ENCODE measurements at regions not wholly inside any gene's neighbourhood (a gene's known extent, or its start where the extent isn't known, plus 50 kb on each side); places are given as distances from the start of the nearest gene placed in this dataset.

DNA sequence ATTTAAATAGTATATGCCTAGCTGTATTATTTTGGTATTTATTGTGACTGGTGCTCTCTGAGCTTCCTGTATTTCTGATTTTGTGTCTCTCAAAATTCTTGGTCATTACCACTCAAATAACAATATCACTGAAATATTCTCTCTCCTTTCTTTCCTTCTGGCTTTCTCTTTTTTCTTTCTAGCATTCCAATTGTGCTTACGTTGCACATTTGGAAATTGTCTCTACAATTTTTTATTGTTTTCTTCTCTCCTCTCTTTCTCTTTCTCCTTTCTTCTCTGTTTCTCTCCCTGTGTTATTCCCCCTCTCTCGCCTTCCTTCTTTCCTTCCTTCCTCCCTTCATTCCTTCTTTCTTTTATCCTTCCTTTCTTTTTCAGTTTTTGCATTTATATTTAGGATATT lies 89.6 kb upstream of the MCTP2 start:
- Histone ChIP-seq H4K20me1 (ENCODE audit: insufficient read depth, low read depth, low read length) (no peaks in the 10 kb centered on the region), H3K9me2 (replicated peaks; ENCODE audit: insufficient read depth, low read length) (no peaks in the 10 kb centered on the region)

GRCh38 chr15:94135486-94136147 lies 95.7 kb upstream of the MCTP2 start:
- Histone ChIP-seq H3K79me2 (ENCODE audit: low read length) (no peaks in the 10 kb centered on the region), H3K9me2 (replicated peaks; ENCODE audit: insufficient read depth, low read length) (no peaks in the 10 kb centered on the region), H3K9me3 (ENCODE audit: low read length) (no peaks in the 10 kb centered on the region), H3K4me2 (ENCODE audit: low read depth, low read length, poor library complexity, severe bottlenecking) (no peak overlapping the region), H3K27ac (ENCODE audit: low read length) (no peak overlapping the region), H2AFZ (ENCODE audit: low read length) (no peak overlapping the region), H4K20me1 (ENCODE audit: insufficient read depth, low read depth, low read length) (no peaks in the 10 kb centered on the region), H3K4me1 (ENCODE audit: low read length) (no peaks in the 10 kb centered on the region), H3K4me3 (ENCODE audit: low read length) (no peak overlapping the region), H3K27me3 (ENCODE audit: low read length) (no peaks in the 10 kb centered on the region), H3K9ac (ENCODE audit: low read length) (no peak overlapping the region), H3K36me3 (ENCODE audit: insufficient read depth, low read length) (no peaks in the 10 kb centered on the region)
- DNase-seq, result no peak

More for the DNA sequence above, 89.6 kb upstream of the MCTP2 start:
- H2AFZ ChIP-seq (ENCODE audit: low read length), result no peak overlapping the region
- H3K9ac ChIP-seq (ENCODE audit: low read length), result no peak overlapping the region
- no peaks in the 10 kb centered on the region for H3K9me3 ChIP-seq (ENCODE audit: low read length)
- H3K27me3 ChIP-seq (ENCODE audit: low read length), result no peaks in the 10 kb centered on the region
- no peaks in the 10 kb centered on the region for H3K36me3 ChIP-seq (ENCODE audit: insufficient read depth, low read length)
- no peak overlapping the region for H3K4me3 ChIP-seq (ENCODE audit: low read length)
- no peak for DNase-seq
- no peak overlapping the region for H3K27ac ChIP-seq (ENCODE audit: low read length)
- peaks cover 4% of the 10 kb centered on the region; the same call in 1 of the 2 replicates for H3K4me1 ChIP-seq (ENCODE audit: low read length)
- H3K79me2 ChIP-seq (ENCODE audit: low read length), result no peaks in the 10 kb centered on the region
- H3K4me2 ChIP-seq (ENCODE audit: low read depth, low read length, poor library complexity, severe bottlenecking), result no peak overlapping the region

DNA sequence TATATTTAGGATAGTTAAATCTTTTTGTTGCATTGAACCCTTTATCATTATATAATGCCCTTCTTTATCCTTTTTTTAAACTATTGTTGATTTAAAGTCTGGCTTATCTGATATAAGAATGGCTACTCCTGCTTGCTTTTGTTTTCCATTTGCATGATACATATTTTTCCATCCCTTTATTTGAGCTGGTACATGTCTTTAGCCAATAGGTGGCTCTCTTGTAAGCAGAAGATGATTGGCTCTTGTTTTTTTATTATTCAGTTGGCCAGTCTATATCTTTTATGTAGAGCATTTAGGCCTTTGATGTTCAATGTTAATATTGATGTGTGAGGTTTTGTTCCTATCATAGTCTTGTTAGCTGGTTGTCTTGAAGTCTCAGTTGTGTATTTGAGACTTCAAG lies 99.5 kb upstream of the MCTP2 start:
- no peaks in the 10 kb centered on the region for H3K9me2 ChIP-seq (replicated peaks; ENCODE audit: insufficient read depth, low read length)
- DNase-seq, result no peak
- H3K79me2 ChIP-seq (ENCODE audit: low read length), result no peaks in the 10 kb centered on the region
- no peaks in the 10 kb centered on the region for H3K9me3 ChIP-seq (ENCODE audit: low read length)
- no peak overlapping the region for H3K27ac ChIP-seq (ENCODE audit: low read length)
- H3K36me3 ChIP-seq (ENCODE audit: insufficient read depth, low read length), result no peaks in the 10 kb centered on the region
- H3K4me1 ChIP-seq (ENCODE audit: low read length), result no peaks in the 10 kb centered on the region
- H3K9ac ChIP-seq (ENCODE audit: low read length), result no peak overlapping the region
- H2AFZ ChIP-seq (ENCODE audit: low read length), result no peak overlapping the region
- no peak overlapping the region for H3K4me2 ChIP-seq (ENCODE audit: low read depth, low read length, poor library complexity, severe bottlenecking)
- H3K4me3 ChIP-seq (ENCODE audit: low read length), result no peak overlapping the region
- H4K20me1 ChIP-seq (ENCODE audit: insufficient read depth, low read depth, low read length), result no peaks in the 10 kb centered on the region
- no peaks in the 10 kb centered on the region for H3K27me3 ChIP-seq (ENCODE audit: low read length)

GRCh38 chr15:94130504-94130903 lies 100.9 kb upstream of the MCTP2 start:
- H3K4me3 ChIP-seq (ENCODE audit: low read length), result no peak overlapping the region
- H3K27ac ChIP-seq (ENCODE audit: low read length), result no peak overlapping the region
- no peaks in the 10 kb centered on the region for H3K9me2 ChIP-seq (replicated peaks; ENCODE audit: insufficient read depth, low read length)
- no peaks in the 10 kb centered on the region for H3K27me3 ChIP-seq (ENCODE audit: low read length)
- H3K9ac ChIP-seq (ENCODE audit: low read length), result no peak overlapping the region
- H3K36me3 ChIP-seq (ENCODE audit: insufficient read depth, low read length), result no peaks in the 10 kb centered on the region
- DNase-seq, result no peak
- H3K79me2 ChIP-seq (ENCODE audit: low read length), result no peaks in the 10 kb centered on the region
- no peaks in the 10 kb centered on the region for H3K4me1 ChIP-seq (ENCODE audit: low read length)
- H2AFZ ChIP-seq (ENCODE audit: low read length), result no peak overlapping the region
- no peak overlapping the region for H3K4me2 ChIP-seq (ENCODE audit: low read depth, low read length, poor library complexity, severe bottlenecking)
- no peaks in the 10 kb centered on the region for H4K20me1 ChIP-seq (ENCODE audit: insufficient read depth, low read depth, low read length)
- no peaks in the 10 kb centered on the region for H3K9me3 ChIP-seq (ENCODE audit: low read length)

GRCh38 chr15:94127006-94127405 lies 104.4 kb upstream of the MCTP2 start:
- Histone ChIP-seq H3K27me3 (ENCODE audit: low read length) (no peaks in the 10 kb centered on the region), H3K27ac (ENCODE audit: low read length) (no peak overlapping the region), H2AFZ (ENCODE audit: low read length) (no peak overlapping the region)

GRCh38 chr15:94125698-94126097 lies 105.7 kb upstream of the MCTP2 start:
- no peaks in the 10 kb centered on the region for H3K9me2 ChIP-seq (replicated peaks; ENCODE audit: insufficient read depth, low read length)
- H3K9me3 ChIP-seq (ENCODE audit: low read length), result no peaks in the 10 kb centered on the region
- H3K4me1 ChIP-seq (ENCODE audit: low read length), result no peaks in the 10 kb centered on the region
- H3K27me3 ChIP-seq (ENCODE audit: low read length), result no peaks in the 10 kb centered on the region
- H4K20me1 ChIP-seq (ENCODE audit: insufficient read depth, low read depth, low read length), result no peaks in the 10 kb centered on the region
- H3K4me3 ChIP-seq (ENCODE audit: low read length), result no peak overlapping the region
- H2AFZ ChIP-seq (ENCODE audit: low read length), result no peak overlapping the region
- no peak overlapping the region for H3K4me2 ChIP-seq (ENCODE audit: low read depth, low read length, poor library complexity, severe bottlenecking)
- no peaks in the 10 kb centered on the region for H3K79me2 ChIP-seq (ENCODE audit: low read length)
- DNase-seq, result no peak
- no peak overlapping the region for H3K27ac ChIP-seq (ENCODE audit: low read length)
- H3K36me3 ChIP-seq (ENCODE audit: insufficient read depth, low read length), result no peaks in the 10 kb centered on the region
- H3K9ac ChIP-seq (ENCODE audit: low read length), result no peak overlapping the region

More at GRCh38 chr15:94127006-94127405, 104.4 kb upstream of the MCTP2 start:
- H3K4me3 ChIP-seq (ENCODE audit: low read length), result no peak overlapping the region
- H3K36me3 ChIP-seq (ENCODE audit: insufficient read depth, low read length), result no peaks in the 10 kb centered on the region
- no peaks in the 10 kb centered on the region for H4K20me1 ChIP-seq (ENCODE audit: insufficient read depth, low read depth, low read length)
- H3K4me2 ChIP-seq (ENCODE audit: low read depth, low read length, poor library complexity, severe bottlenecking), result no peak overlapping the region
- no peak overlapping the region for H3K9ac ChIP-seq (ENCODE audit: low read length)
- no peaks in the 10 kb centered on the region for H3K9me3 ChIP-seq (ENCODE audit: low read length)
- no peak for DNase-seq
- H3K79me2 ChIP-seq (ENCODE audit: low read length), result no peaks in the 10 kb centered on the region
- H3K9me2 ChIP-seq (replicated peaks; ENCODE audit: insufficient read depth, low read length), result no peaks in the 10 kb centered on the region
- no peaks in the 10 kb centered on the region for H3K4me1 ChIP-seq (ENCODE audit: low read length)

DNA sequence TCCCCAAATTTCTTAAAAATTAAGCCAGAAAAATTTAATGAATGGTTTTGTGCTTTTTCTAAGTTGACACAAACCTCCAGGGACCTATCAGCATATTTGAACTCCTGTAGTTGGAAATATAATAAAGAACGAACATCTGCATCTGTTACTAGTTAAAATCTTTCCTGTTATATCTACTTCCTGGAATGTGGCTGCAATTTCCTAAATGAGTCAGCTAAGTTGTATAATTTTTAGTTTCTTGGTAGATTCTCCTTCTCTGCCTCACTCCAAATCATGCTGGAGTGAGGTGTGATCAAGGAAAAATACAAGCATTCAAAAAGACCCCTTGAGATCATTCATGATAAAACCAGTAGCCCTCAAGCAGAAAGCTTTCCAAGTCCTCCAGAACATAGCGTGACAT lies 106.2 kb upstream of the MCTP2 start:
- H4K20me1 ChIP-seq (ENCODE audit: insufficient read depth, low read depth, low read length), result no peaks in the 10 kb centered on the region
- H3K9me3 ChIP-seq (ENCODE audit: low read length), result no peaks in the 10 kb centered on the region
- H3K27me3 ChIP-seq (ENCODE audit: low read length), result no peaks in the 10 kb centered on the region
- H3K4me2 ChIP-seq (ENCODE audit: low read depth, low read length, poor library complexity, severe bottlenecking), result no peak overlapping the region
- H3K9ac ChIP-seq (ENCODE audit: low read length), result no peak overlapping the region
- H3K4me1 ChIP-seq (ENCODE audit: low read length), result no peaks in the 10 kb centered on the region
- H3K36me3 ChIP-seq (ENCODE audit: insufficient read depth, low read length), result no peaks in the 10 kb centered on the region
- no peak overlapping the region for H2AFZ ChIP-seq (ENCODE audit: low read length)
- no peaks in the 10 kb centered on the region for H3K79me2 ChIP-seq (ENCODE audit: low read length)
- no peak overlapping the region for H3K4me3 ChIP-seq (ENCODE audit: low read length)
- H3K27ac ChIP-seq (ENCODE audit: low read length), result no peak overlapping the region
- DNase-seq, result no peak
- H3K9me2 ChIP-seq (replicated peaks; ENCODE audit: insufficient read depth, low read length), result no peaks in the 10 kb centered on the region

DNA sequence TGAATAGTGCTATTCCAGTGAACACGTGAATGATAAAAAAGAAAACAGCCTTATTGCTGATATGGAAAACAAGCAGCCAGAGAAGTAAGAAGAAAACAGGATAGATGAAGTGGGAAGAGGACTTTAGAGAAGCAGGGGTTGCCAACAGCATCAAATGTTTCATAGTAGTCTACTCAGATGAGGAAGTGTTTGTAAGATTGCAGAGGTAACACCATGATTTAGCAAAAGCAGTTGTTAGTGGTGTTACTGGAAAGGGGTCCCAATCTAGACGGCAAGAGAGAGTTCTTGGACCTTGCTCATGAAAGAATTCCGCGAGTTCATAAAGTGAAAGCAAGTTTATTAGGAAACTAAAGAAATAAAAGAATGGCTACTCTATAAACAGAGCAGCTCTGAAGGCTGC lies 108.8 kb upstream of the MCTP2 start:
- no peak for DNase-seq

More for the DNA sequence above, 108.8 kb upstream of the MCTP2 start:
- Histone ChIP-seq H3K9ac (ENCODE audit: low read length) (no peak overlapping the region), H3K4me3 (ENCODE audit: low read length) (no peak overlapping the region), H3K9me3 (ENCODE audit: low read length) (no peaks in the 10 kb centered on the region), H3K27ac (ENCODE audit: low read length) (no peak overlapping the region), H3K9me2 (replicated peaks; ENCODE audit: insufficient read depth, low read length) (no peaks in the 10 kb centered on the region), H4K20me1 (ENCODE audit: insufficient read depth, low read depth, low read length) (no peaks in the 10 kb centered on the region), H3K4me1 (ENCODE audit: low read length) (no peaks in the 10 kb centered on the region), H3K27me3 (ENCODE audit: low read length) (no peaks in the 10 kb centered on the region), H3K79me2 (ENCODE audit: low read length) (no peaks in the 10 kb centered on the region), H2AFZ (ENCODE audit: low read length) (no peak overlapping the region), H3K36me3 (ENCODE audit: insufficient read depth, low read length) (no peaks in the 10 kb centered on the region), H3K4me2 (ENCODE audit: low read depth, low read length, poor library complexity, severe bottlenecking) (no peak overlapping the region)

Data from Karpas-422 (cell line).